ENCODE measurements at regions not wholly inside any gene's neighbourhood (a gene's known extent, or its start where the extent isn't known, plus 50 kb on each side); places are given as distances from the start of the nearest gene placed in this dataset.

GRCh38 chr1:29668551-29669157 lies 432.3 kb downstream of the PTPRU start:
- intact Hi-C loops (cut with micrococcal nuclease) = no loop called here

DNA sequence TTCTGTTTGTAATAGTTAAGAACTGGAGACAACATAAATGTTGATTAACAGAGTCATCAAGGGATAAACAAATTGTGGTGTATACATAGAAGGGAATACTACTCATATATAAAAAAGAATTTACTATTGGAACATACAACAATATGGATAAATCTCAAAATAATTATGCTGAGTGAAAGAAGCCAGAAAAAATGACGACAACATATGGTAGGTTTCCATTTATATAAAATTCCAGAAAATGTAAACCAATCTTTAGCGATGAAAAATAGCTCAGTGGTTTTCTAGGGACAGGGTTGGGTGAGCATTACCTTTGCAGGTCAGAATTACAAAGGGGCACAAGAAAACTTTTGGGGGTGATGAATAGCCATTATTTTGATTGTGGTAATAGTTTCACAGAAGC lies 431.6 kb downstream of the PTPRU start:
- intact Hi-C loops (cut with micrococcal nuclease) = no loop called here

- intact Hi-C loops (cut with micrococcal nuclease) = no loop called here
These were observed 428.4 kb downstream of the PTPRU start for GRCh38 chr1:29664711-29665110.

DNA sequence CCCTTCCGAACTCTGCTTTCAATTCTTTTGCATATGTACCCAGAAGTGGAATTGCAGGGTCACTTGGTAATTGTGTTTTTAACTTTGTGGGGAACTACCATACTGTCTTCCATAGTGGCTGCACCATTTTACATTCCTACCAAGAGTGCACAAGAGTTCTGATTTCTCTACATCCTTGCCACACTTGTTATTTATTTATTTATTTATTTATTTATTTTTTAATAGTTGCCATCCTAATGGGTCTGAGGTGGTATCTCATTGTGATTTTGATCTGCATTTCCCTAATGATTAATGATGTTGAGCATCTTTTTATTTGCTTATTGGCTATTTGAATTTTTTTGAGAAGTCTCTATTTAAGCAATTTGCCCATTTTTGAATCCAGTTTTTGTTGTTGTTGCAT lies 422.4 kb downstream of the PTPRU start:
- intact Hi-C loops (cut with micrococcal nuclease) = no loop called here

GRCh38 chr1:29657816-29658215 lies 421.5 kb downstream of the PTPRU start:
- intact Hi-C loops (cut with micrococcal nuclease) = no loop called here

DNA sequence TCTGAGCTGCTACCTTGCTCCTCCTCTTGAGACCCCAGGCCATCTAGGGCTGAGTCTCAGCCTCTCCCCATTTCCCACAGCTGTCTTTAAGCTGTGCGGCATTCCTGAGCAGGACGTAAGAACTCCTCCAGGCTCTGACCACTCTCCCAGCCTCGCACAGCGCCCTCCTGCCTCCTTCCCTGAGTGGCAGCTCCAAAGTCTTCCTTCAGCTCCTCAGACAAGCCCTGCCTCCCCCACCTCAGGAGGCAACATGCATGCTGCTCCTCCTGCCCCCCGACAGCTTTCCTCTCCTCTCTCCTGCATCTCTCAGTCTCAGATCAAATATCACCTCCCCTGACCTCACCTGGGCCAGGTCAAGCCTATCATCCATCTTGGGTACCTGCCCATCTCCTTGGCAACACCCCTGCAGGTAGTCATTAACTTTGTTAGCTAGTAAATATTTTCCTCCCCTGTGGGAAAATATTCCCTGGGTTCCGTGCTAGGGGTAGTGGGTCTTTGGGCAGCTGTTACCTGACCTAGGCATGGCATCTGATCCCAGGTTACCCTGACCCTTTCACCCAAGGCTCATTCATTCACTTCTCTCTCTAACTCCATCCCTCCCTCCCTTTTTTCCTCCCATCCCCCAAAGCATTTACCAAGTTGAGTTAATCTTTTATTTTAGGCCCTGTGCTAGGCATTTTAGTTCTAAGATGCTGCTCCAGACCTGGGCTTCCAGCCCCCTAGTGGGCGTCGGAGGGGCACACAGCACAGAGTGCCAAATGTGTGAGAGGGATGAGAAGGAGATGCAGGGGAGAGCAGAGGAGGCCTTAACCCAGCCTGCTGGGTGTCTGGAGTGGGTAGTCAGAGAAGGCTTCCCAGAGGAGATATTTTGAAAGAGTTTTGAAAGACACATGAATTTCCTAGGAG lies 419.9 kb downstream of the PTPRU start:
- intact Hi-C loops (cut with micrococcal nuclease) = no loop called here

- intact Hi-C loops (cut with micrococcal nuclease) = no loop called here
These were observed 418.8 kb downstream of the PTPRU start for GRCh38 chr1:29655145-29655544.

- intact Hi-C loops (cut with micrococcal nuclease) = no loop called here
These were observed 417.6 kb downstream of the PTPRU start for GRCh38 chr1:29653886-29654450.

- intact Hi-C loops (cut with micrococcal nuclease) = no loop called here
These were observed 416.9 kb downstream of the PTPRU start for GRCh38 chr1:29653034-29653810.

DNA sequence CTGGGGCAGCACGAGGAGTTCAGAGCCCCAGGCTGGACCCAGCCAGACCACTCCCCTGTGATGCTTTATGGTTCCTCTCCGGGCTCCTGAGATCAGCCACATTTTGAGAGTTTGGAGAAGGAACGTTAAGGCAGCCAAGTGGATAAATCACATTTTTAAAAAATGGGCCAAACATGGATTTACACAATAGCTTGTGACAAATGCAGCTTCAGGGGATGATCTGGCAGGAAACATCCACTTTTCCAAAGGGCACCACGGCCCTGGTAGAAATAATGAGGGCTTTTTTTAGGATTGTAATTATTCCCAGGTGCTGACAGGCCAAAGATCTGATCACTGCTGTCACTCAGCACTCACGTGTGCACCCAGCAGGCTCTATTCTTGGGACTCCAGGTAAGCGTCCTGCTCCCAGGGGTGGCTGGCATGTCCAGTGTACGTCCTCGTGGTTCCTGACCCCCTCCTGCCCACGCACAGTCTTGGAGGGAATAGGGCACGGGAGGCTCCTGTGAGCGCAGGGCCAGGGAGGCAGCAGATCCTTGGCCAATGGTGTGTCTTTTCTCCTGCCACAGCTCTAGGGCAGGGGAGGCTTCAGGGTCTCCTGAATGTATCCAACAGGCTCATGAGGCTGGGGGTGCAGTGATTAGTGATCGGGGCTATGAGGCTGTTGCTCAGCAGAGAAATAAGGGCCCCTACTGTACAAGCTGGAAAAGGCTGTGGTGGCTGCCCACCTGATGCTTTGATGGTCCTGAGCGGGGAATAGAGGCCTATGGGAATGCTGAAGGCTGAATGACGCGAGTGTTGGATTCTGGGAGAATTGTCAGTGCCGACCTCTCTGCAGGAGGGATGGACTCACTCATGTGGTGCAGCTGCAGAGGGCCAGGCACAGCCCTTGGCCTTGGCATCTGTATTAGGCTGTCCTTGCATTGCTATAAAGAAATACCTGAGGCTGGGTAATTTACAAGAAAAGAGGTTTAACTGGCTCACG lies 415.7 kb downstream of the PTPRU start:
- intact Hi-C loops (cut with micrococcal nuclease) = no loop called here

DNA sequence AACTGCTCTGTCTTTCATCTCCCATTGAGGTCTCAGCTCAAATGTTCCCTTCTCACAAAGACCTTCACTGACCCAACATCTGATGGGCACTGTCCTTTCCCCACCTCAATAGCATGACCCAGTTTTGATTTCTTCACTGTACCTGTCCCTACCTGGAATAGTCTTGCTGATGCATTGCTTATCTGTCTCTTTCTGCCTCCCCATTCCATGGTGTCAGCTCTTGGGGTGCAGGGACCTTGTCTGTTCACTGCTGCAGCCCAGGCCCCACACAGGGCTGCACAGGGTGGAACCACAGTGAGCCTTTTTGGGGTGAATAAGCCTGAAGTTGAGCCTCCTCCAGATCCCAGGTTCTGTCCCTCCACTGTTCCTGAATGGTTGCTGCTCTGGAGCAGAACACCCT lies 414.9 kb downstream of the PTPRU start:
- intact Hi-C loops (cut with micrococcal nuclease) = no loop called here

- intact Hi-C loops (cut with micrococcal nuclease) = no loop called here
These were observed 414.2 kb downstream of the PTPRU start for GRCh38 chr1:29650476-29650875.

DNA sequence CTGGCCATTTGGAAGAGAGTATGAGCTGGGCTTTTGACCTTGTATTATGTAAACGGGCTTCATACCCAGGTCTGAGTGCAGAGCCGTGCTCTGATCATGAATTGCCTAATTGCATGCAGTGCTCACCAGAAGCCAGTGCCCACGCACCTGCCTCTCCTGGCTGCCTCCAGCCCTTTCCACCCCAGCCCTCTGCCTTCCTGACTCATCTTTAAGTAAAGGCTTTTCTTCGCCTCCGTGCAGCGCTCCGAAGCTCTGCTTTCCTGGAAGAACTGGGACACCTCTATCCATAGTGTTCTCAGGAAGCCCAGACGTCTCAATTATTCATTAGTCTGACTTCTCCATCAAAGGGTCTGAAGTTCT lies 413.7 kb downstream of the PTPRU start:
- intact Hi-C loops (cut with micrococcal nuclease) = no loop called here

- intact Hi-C loops (cut with micrococcal nuclease) = no loop called here
These were observed 413.1 kb downstream of the PTPRU start for GRCh38 chr1:29649189-29650040.

DNA sequence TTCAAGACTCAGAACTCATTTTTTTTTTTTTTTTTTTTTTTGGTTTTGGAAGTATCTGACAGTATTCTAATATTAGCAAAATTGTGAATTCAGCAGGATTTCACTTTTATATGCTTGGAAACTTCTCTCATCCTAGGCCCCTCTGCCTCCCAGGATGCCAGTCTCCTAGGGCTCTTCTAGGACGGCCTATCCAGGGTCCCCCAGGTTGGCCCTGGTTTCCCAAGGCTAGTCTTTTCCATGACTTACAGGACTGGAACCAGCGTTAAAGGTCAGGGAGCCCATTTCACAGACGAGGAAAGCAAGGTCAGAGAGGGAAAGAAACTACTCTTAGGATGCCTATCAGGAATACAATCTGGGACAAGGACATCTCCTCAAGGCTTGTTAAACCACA lies 412.5 kb downstream of the PTPRU start:
- intact Hi-C loops (cut with micrococcal nuclease) = no loop called here

DNA sequence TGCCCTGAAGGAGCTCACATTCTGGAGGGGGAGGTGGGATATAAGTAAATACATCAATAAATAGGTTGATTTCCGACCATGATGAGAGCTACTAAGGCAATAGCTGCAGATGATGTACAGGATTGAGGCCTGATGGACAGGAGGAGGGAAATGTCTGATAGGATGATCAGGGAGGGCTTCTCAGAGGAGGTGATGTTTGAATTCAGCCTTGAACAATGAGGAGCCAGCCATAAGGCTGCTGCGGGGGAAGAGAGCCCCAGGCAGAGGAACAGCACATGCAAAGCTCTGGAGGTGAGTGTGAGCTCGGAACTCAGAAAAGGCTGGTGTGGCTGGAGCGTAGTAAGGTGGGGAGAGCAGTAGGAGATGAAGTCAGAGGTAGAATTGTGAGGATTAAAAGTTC lies 411.7 kb downstream of the PTPRU start:
- intact Hi-C loops (cut with micrococcal nuclease) = no loop called here

DNA sequence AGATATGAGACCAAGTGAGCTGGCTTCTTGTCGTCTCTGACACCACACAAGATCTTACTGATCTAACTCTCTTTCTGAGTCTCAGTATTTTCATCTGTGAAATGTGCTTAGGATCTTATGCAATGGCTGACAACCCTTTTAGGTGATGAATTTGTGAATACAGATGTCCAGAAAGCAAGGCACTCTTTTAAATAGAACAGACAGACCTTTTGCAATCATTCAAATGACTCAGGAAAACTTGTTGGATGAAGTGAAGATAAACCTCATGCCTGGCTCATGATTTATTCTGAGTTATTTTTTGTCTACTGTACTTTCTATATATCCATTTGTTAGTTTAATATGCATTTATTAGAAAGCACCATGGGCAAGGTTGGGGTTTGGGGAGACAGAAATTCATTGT lies 411.3 kb downstream of the PTPRU start:
- intact Hi-C loops (cut with micrococcal nuclease) = no loop called here

DNA sequence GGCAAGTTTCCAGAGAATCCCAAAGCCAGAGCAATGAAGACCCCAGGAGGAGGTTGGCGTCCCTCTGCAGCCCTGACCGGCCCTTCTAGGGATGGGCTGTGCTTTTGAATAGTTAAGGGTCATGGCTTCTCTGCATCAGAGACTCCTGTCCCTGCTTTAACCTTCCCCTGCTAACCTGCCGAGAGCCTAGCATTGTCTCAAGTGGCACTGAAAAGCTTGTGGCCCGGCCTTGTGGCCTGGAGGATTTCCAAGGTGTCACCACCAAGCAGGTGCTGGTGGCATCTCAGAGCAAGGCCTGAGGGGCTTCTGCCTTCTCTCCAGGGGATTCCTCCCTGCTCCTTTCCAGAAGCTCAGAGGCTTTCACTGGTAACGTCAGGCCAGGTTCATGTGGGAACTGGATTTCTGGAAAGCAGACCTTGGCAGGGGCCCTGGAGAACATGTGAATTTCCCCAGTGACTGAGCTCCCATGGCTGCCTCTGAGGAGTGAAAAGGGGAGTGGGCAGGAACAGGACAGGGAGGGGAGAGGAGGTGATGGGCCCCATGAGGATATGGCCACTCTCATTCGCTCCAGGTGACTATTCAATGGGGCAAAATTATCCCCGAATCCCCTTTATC lies 409.9 kb downstream of the PTPRU start:
- intact Hi-C loops (cut with micrococcal nuclease) = no loop called here

GRCh38 chr1:29645586-29645985 lies 409.3 kb downstream of the PTPRU start:
- intact Hi-C loops (cut with micrococcal nuclease) = no loop called here

All from T-helper 2 cell treated with Interferon-gamma antibody and Interleukin-4, amounts not matched to agents 100 ng/mL and 5 ng/mL, for 36 hours (primary cell).